Tongue (tissue), 1 donor: ENCODE measurements at regions not wholly inside any gene's neighbourhood (a gene's known extent, or its start where the extent isn't known, plus 50 kb on each side); places are given as distances from the start of the nearest gene placed in this dataset.
"Not testable (repeated sequence)": the region's sequence is repeated elsewhere in the genome, so short reads cannot be mapped to it uniquely, and the experiment has no call there.

Experiments used
- DNase-seq: peaks from one replicate; pipeline ENCODE4 v3.0.0-alpha.2; 2015

DNA sequence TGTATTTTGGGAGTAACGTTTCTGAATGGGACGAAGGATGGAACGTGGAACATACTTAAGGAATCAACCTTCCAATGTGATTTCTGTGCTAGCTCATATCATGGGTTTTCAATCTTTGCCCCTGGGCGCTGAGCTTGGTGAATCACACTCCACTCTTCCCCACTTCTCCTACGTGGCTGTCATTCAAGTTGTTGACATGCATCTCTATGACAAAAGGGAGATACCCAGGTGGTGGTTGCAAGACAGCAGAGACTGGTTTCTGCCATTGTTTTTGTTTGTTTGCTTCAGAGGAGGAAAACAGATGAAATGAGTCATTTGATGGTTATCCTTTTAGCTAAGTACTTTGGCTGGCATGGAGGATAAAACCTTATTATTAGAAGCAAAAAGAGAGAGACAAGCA lies 573.9 kb downstream of the GATA3 start:
- no peak for DNase-seq

DNA sequence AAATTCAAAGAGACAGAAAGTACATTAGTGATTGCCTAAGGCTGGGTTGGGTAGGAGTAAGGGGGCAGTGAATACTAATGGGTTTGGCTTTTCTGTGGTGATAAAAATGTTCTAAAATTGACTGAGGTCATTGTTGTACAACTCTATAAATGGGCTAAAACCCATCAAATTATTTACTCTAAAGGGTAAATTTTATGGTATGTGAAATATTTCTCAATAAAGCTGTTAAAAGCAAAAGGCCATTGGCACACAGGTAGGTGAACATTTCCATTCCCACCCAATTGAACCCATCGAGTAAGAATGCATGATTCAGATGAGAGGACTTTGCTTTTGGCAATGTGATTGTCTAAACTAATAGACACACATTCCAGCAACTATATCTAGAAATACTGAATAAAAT lies 579.4 kb downstream of the GATA3 start:
- no peak for DNase-seq

GRCh38 chr10:8636371-8636770 lies 581.9 kb downstream of the GATA3 start:
- no peak for DNase-seq

DNA sequence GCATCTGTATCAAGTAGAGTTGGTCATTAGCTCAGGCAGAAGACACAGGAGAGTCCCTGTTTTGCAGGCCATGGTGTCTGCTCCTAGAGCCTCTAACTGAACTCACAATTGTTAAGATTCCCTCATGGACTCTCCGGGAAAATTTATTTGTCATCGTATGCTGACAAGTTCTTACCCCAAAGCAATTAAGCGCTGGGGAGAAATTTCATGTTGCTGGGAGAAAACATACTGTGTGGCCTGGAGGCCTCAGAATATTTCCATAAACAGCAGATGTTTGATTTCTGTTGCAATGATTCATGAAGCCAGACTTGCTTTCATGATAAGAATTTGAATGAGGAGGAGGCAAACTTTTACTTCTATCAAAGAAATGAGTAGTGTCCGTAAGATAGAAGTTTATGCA lies 583.2 kb downstream of the GATA3 start:
- peak; percentile 4 for DNase-seq

DNA sequence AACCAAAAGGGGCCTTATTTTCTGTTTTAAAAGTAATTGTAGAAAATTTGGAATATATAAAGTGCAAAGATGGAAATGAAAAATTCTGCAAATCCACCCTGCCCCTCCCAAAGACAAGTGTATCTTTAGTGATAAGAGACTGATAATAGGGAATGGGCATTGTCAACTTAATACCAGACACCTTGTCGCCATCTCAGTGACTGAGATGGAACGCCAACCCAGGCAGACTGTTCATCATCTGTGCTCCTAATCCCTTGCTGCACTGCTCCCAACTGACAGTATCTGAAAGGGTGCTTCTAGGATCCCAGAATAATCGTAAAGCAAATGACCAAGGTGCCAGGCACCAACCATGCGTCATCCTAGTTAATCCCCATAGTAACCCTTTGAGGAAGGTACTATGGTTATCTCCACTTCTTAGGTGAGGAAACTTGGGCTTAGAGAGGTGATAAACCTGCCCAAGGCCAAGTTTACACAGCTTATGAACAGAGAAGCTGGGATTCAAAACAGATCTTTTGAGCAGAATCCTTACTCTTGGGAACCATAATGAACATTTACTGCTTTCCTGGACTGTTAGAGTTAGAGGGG lies 583.7 kb downstream of the GATA3 start:
- no peak for DNase-seq

DNA sequence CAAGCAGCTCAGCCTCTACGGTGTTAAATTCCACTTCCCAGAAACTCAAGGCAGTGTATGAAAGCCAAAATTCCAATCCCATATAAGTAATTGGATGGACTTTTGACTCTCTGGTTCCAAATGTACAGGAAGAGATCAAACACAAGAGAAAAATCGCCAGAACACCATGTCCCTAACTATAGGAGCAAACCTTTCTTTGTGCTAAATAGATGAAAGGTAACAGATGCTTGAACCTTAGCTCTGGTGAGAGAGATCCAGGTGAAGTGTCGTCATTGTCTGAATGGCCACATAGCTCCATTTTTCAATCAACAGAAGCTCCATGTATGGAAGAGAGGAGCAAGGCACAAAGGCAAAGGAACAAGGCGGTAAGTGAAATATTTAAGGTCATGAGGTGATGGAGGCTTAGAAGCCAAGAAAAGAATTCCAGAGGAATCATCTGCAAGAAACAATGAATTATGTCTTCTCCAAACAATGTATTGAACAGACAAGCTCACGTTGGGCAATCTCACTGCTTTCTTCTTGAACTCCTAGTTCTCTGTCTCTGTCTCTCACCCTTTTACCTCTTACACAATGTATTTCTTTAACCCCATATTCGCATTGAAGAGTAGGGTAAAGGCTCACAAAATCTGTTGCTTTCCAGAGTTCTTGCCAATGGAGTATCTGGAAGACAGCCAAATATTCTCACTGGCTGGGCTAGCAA lies 585.1 kb downstream of the GATA3 start:
- DNase-seq = peak; percentile 76

GRCh38 chr10:8640301-8640700 lies 585.8 kb downstream of the GATA3 start:
- DNase-seq = peak; percentile 67

- no peak for DNase-seq
Measured at GRCh38 chr10:8640878-8641277, 586.4 kb downstream of the GATA3 start.

DNA sequence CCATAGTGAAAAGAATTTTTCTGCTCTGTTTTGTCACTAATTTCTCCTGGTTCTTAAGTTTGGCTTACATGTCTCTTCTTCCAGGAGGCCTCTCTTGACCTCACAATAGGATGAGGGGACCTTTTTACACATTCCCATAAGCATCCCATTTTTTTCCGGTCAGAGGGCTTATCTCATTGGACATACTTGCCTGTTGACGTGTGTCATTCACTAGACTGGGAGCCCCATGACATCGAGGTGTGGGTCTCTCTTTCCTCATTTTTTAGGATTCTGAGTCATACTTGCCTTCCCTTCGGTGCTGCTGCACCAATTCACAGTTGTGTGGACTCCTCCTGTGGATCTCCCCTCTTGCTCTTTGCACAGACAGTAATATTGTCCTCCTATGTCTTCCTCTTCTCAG lies 601.8 kb downstream of the GATA3 start:
- no peak for DNase-seq

GRCh38 chr10:8659982-8660381 lies 605.5 kb downstream of the GATA3 start:
- no peak for DNase-seq

- DNase-seq = no peak
Measured at GRCh38 chr10:8661886-8662285, 607.4 kb downstream of the GATA3 start.

GRCh38 chr10:8663131-8663530 lies 608.6 kb downstream of the GATA3 start:
- DNase-seq = no peak

DNA sequence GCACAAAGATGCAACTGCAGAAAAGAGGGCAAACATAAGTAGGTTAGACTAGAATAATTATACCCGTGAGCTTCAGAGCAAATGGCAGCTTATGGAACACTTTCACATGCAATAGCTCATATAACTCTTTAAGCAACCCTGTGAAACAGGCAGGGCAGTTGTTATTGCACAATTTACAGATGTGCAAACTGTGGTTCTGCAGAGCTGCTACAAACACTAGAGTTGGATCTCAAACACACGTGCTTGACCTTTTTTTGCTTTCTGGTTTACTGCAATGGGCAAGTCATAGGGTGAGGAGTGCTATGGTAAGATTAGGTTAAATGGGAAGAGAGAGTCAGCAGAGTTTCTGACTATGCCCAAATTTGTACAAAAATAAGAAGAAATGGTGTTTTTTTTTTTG lies 610.8 kb downstream of the GATA3 start:
- DNase-seq = no peak

DNA sequence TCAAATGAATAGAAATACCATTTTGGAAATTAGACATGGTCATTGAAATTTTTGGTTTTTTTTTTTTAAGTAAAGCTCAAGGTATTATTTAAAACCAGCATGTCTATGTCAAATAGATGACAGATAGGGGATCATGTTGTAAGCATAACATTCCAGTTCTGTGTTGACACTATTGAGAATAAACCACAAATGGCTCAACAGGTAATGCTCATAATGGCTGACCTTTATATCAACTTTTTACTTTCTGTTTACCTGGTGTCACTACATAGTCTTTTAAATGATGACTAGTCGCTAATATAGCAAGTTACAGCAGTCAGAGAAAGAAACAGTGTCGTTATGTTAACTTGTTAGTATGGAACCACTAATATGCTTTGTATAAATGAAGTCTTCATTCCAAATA lies 616.0 kb downstream of the GATA3 start:
- no peak for DNase-seq

GRCh38 chr10:8674230-8674629 lies 619.7 kb downstream of the GATA3 start:
- no peak for DNase-seq

GRCh38 chr10:8677642-8678041 lies 623.2 kb downstream of the GATA3 start:
- DNase-seq = no peak

- not testable (repeated sequence) for DNase-seq
Measured at GRCh38 chr10:8684916-8685315, 630.4 kb downstream of the GATA3 start.

DNA sequence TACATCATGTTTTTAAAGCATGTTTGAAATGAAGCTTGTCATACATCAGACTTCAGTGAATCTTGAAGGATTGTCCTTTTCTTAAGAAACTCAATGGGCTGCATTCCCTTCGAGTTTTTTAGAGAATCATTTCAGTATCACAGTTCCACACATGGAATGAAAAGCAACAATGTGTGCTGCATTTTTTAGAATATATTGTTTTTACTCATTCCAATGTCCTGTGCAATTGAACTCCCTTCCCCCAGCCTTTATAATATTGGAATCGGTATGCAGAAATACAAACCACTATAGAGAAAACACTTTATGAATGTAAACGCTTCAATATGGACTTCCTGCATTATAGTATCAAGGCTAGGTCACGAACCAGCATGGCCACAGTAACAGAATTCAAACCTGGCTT lies 634.4 kb downstream of the GATA3 start:
- DNase-seq = no peak

DNA sequence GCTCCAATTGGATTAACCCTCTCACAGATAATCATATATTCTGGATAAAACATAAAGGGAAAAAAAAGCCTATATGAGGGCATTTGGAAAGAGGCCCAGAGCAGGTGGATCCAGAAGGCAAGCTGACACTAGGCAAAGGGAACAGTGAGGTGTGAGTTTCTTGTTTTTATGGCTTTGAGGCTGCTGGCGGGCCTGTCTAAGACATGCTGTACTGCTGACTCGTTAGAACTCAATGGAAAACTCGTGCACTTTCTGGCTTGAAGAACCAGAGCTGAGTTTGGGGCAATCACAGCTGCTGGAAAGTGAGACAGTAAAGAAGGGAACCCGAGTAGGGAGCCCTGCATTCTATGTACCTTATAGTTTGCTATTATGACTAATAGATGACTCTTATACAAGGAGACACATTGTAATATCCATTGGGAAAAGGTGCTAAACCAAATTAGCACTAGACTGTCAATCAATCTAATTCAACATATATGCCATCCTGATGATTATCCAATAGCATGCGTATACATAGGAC lies 637.1 kb downstream of the GATA3 start:
- DNase-seq = no peak

GRCh38 chr10:8693635-8694034 lies 639.1 kb downstream of the GATA3 start:
- DNase-seq = not testable (repeated sequence)

- DNase-seq = no peak
Measured at GRCh38 chr10:8696746-8697145, 642.3 kb downstream of the GATA3 start.

GRCh38 chr10:8700689-8701088 lies 646.2 kb downstream of the GATA3 start:
- DNase-seq = no peak

GRCh38 chr10:8702181-8702580 lies 647.7 kb downstream of the GATA3 start:
- DNase-seq = no peak

- DNase-seq = no peak
Measured at GRCh38 chr10:8705415-8705814, 650.9 kb downstream of the GATA3 start.
